GM21723 (cell line): ENCODE measurements at regions not wholly inside any gene's neighbourhood (a gene's known extent, or its start where the extent isn't known, plus 50 kb on each side); places are given as distances from the start of the nearest gene placed in this dataset.

Source experiments
- ATAC-seq: cut with Tn5 transposase; IDR thresholded peaks from one replicate; pipeline ENCODE4 v1.9.1; 2021; ENCODE audit warnings: mild to moderate bottlenecking, moderate library complexity; ENCODE audit not compliant: unreplicated experiment

- no peak for ATAC-seq
Measured at GRCh38 chr4:178881937-178882336, 1439.7 kb upstream of the AGA start.

- ATAC-seq = no peak
Measured at GRCh38 chr4:178894126-178894525, 1451.9 kb upstream of the AGA start.

- ATAC-seq = no peak
Measured at GRCh38 chr4:178899084-178899483, 1456.8 kb upstream of the AGA start.

- no peak for ATAC-seq
Measured at GRCh38 chr4:178917756-178918155, 1475.5 kb upstream of the AGA start.

GRCh38 chr4:178937130-178937529, 1494.9 kb upstream of the AGA start:
- no peak for ATAC-seq

GRCh38 chr4:178941975-178942374, 1499.7 kb upstream of the AGA start:
- ATAC-seq = no peak

GRCh38 chr4:178953447-178954120, 1511.3 kb upstream of the AGA start:
- no peak for ATAC-seq

- ATAC-seq = no peak
Measured at GRCh38 chr4:178955614-178956013, 1513.4 kb upstream of the AGA start.

- ATAC-seq = no peak
Measured at GRCh38 chr4:178958725-178959440, 1516.6 kb upstream of the AGA start.

GRCh38 chr4:178963446-178964045, 1521.3 kb upstream of the AGA start:
- no peak for ATAC-seq

- ATAC-seq = no peak
Measured at GRCh38 chr4:178966644-178967043, 1524.4 kb upstream of the AGA start.

GRCh38 chr4:178970433-178971140, 1528.3 kb upstream of the AGA start:
- ATAC-seq = no peak

- ATAC-seq = no peak
Measured at GRCh38 chr4:178976861-178977260, 1534.6 kb upstream of the AGA start.

GRCh38 chr4:178993306-178993705, 1551.1 kb upstream of the AGA start:
- ATAC-seq = no peak

GRCh38 chr4:179001918-179002317, 1559.7 kb upstream of the AGA start:
- ATAC-seq = no peak

- no peak for ATAC-seq
Measured at GRCh38 chr4:179007755-179008154, 1565.5 kb upstream of the AGA start.

- ATAC-seq = no peak
Measured at GRCh38 chr4:179017581-179017980, 1575.3 kb upstream of the AGA start.

GRCh38 chr4:179027569-179027968, 1585.3 kb upstream of the AGA start:
- no peak for ATAC-seq

GRCh38 chr4:179028321-179028720, 1586.1 kb upstream of the AGA start:
- ATAC-seq = no peak

GRCh38 chr4:179029683-179030082, 1587.4 kb upstream of the AGA start:
- ATAC-seq = no peak

GRCh38 chr4:179040259-179040658, 1598.0 kb upstream of the AGA start:
- ATAC-seq = no peak
